Coronary artery (tissue), 2 donors: ENCODE measurements at regions not wholly inside any gene's neighbourhood (a gene's known extent, or its start where the extent isn't known, plus 50 kb on each side); places are given as distances from the start of the nearest gene placed in this dataset.

Source experiments
- DNase-seq: peaks from one replicate; pipeline ENCODE4 v3.0.0-alpha.2; 2017; ENCODE audit warnings: low spot score
- H3K27ac ChIP-seq, 2 donors: fragments of 200-600 bp; sonication (generic); one replicate each; pipeline ENCODE4 v1.5.1; 2016 to 2019
- H3K4me3 ChIP-seq: fragments of 200-600 bp; sonication (generic); 2 replicates; pipeline ENCODE4 v1.5.1; 2016; ENCODE audit warnings: mild to moderate bottlenecking, moderate library complexity
- CTCF ChIP-seq: fragments of 200-600 bp; sonication (generic); IDR thresholded peaks from one replicate; pipeline ENCODE4 v1.5.1; 2019; ENCODE audit warnings: antibody characterized with exemption

GRCh38 chr2:173649527-173650219, 295.0 kb downstream of the CDCA7 start:
- no peak for TF ChIP-seq CTCF
- H3K4me3 ChIP-seq: no peak overlapping the region
- H3K27ac ChIP-seq: no peak overlapping the region
- DNase-seq: no peak

GRCh38 chr2:173651891-173652290, 297.2 kb downstream of the CDCA7 start:
- no peak overlapping the region for H3K4me3 ChIP-seq
- TF ChIP-seq CTCF: no peak
- H3K27ac ChIP-seq: no peak overlapping the region
- DNase-seq: no peak

- no peak overlapping the region for H3K4me3 ChIP-seq
- no peak for DNase-seq
- no peak overlapping the region for H3K27ac ChIP-seq
- no peak for TF ChIP-seq CTCF
Measured at GRCh38 chr2:173652311-173652710, 297.6 kb downstream of the CDCA7 start.

GRCh38 chr2:173652767-173653431, 298.2 kb downstream of the CDCA7 start:
- no peak for DNase-seq
- TF ChIP-seq CTCF: no peak

GRCh38 chr2:173653432-173653805, 298.7 kb downstream of the CDCA7 start:
- DNase-seq: no peak
- no peak overlapping the region for H3K27ac ChIP-seq
- no peak overlapping the region for H3K4me3 ChIP-seq
- TF ChIP-seq CTCF: no peak

More at GRCh38 chr2:173652767-173653431, 298.2 kb downstream of the CDCA7 start:
- no peak overlapping the region for H3K27ac ChIP-seq
- no peak overlapping the region for H3K4me3 ChIP-seq

GRCh38 chr2:173654161-173654895, 299.7 kb downstream of the CDCA7 start:
- TF ChIP-seq CTCF: no peak
- Histone ChIP-seq H3K27ac (no peak overlapping the region), H3K4me3 (no peak overlapping the region)
- DNase-seq: no peak
